MM.1S (cell line): ENCODE measurements at regions not wholly inside any gene's neighbourhood (a gene's known extent, or its start where the extent isn't known, plus 50 kb on each side); places are given as distances from the start of the nearest gene placed in this dataset.

ENCODE experiments used
- CTCF ChIP-seq: fragments of 300-600 bp; sonication (generic); IDR thresholded peaks from 2 replicates; pipeline ENCODE4 v1.5.1; 2016; ENCODE audit warnings: antibody characterized with exemption, low read length, mixed read lengths
- EZH2 ChIP-seq: fragments of 300-600 bp; sonication (generic); optimal IDR thresholded peaks from 2 replicates; pipeline ENCODE3; 2017; ENCODE audit warnings: low read depth, mild to moderate bottlenecking, antibody characterized with exemption, low read length, mixed read lengths
- EZH2phosphoT487 ChIP-seq: fragments of 300-600 bp; sonication (generic); IDR thresholded peaks from 2 replicates; pipeline ENCODE4 v1.6.1; 2018; ENCODE audit warnings: antibody characterized with exemption, low read length

- no peak for TF ChIP-seq EZH2
- no peak for TF ChIP-seq CTCF
- TF ChIP-seq EZH2phosphoT487 = no peak
These were observed 322.3 kb downstream of the FSIP2 start for GRCh38 chr2:186060744-186061440.
